CD4-positive, alpha-beta T cell (primary cell): ENCODE measurements at regions not wholly inside any gene's neighbourhood (a gene's known extent, or its start where the extent isn't known, plus 50 kb on each side); places are given as distances from the start of the nearest gene placed in this dataset.

ENCODE experiments used
- ATAC-seq: fragments of 200-7000 bp; cut with Tn5 transposase; one replicate; pipeline ENCODE4 v1.10.0; 2022; ENCODE audit warnings: mild to moderate bottlenecking; ENCODE audit not compliant: poor library complexity
- CTCF ChIA-PET: fragments of 350-600 bp; sonication (Branson Sonifier 250); formaldehyde crosslinking; loops from one replicate; lab custom pipeline; 2021; ENCODE audit warnings: antibody characterized with exemption, inconsistent platforms; lab: Charles Lee
- POLR2A ChIA-PET: fragments of 350-600 bp; sonication (Branson Sonifier 250); formaldehyde crosslinking; loops from one replicate; lab custom pipeline; 2021; ENCODE audit warnings: antibody characterized with exemption, inconsistent platforms; lab: Charles Lee
- DNase-seq, 14 experiments: peaks; one replicate each; pipeline ENCODE4 v3.0.0-alpha.2; 2013 to 2020; ENCODE audit warnings: mixed read lengths in 2 of 14
- H3K27ac ChIP-seq, 2 donors: one replicate each; pipeline versions ENCODE4 v1.5.1 to v1.7.0; 2013; ENCODE audit warnings: low read length in 2 of 2, low read depth in 1 of 2, mild to moderate bottlenecking in 1 of 2
- H3K27me3 ChIP-seq, 2 experiments: 1 replicate in 1 of 2; 2 replicates in 1 of 2; pipeline versions ENCODE4 v1.6.1 to v1.7.0; 2013; ENCODE audit warnings: low read length in 2 of 2, control low read depth in 1 of 2, mild to moderate bottlenecking in 1 of 2, moderate library complexity in 1 of 2; ENCODE audit not compliant: insufficient read depth in 2 of 2, control insufficient read depth in 1 of 2
- H3K36me3 ChIP-seq: one replicate; pipeline ENCODE4 v1.6.1; 2013; ENCODE audit warnings: low read length, control low read depth; ENCODE audit not compliant: insufficient read depth
- H3K4me1 ChIP-seq: one replicate; pipeline ENCODE4 v1.6.1; 2013; ENCODE audit warnings: low read length, control low read depth; ENCODE audit not compliant: insufficient read depth
- H3K4me3 ChIP-seq: one replicate; pipeline ENCODE4 v1.5.1; 2013; ENCODE audit warnings: mild to moderate bottlenecking, low read length, moderate library complexity
- H3K9me3 ChIP-seq, 2 experiments: 1 replicate in 1 of 2; 2 replicates in 1 of 2; pipeline versions ENCODE4 v1.6.1 to v1.7.0; 2013; ENCODE audit warnings: low read length in 2 of 2, mild to moderate bottlenecking in 2 of 2, control low read depth in 1 of 2, moderate library complexity in 1 of 2; ENCODE audit not compliant: control insufficient read depth in 1 of 2, insufficient read depth in 1 of 2
- H3K27ac Mint-ChIP-seq: one replicate; pipeline ENCODE4 v1.8.0; 2020; ENCODE audit warnings: mixed read lengths
- H3K27me3 Mint-ChIP-seq: one replicate; pipeline ENCODE4 v1.8.0; 2021; ENCODE audit warnings: mixed read lengths
- H3K36me3 Mint-ChIP-seq: one replicate; pipeline ENCODE4 v1.8.0; 2021; ENCODE audit warnings: low read depth, mixed read lengths
- H3K4me1 Mint-ChIP-seq: one replicate; pipeline ENCODE4 v1.8.0; 2021; ENCODE audit warnings: low read depth, mixed read lengths
- H3K4me3 Mint-ChIP-seq: one replicate; pipeline ENCODE4 v1.8.0; 2020; ENCODE audit warnings: mild to moderate bottlenecking, mixed read lengths
- H3K9me3 Mint-ChIP-seq: one replicate; pipeline ENCODE4 v1.8.0; 2020; ENCODE audit warnings: mixed read lengths
- intact Hi-C, 2 experiments: fragments of 100-400 bp; cut with DNase I in 1 of 2; cut with micrococcal nuclease in 1 of 2; formaldehyde crosslinking; loops; one replicate each; pipeline versions ENCODE4 v1.15.1 to v1.9.0; 2023 to 2025; cut with DNase I, micrococcal nuclease
- TF ChIP-seq, protein P1 (sequence below): fragments of 200-600 bp; IDR thresholded peaks from one replicate; pipeline ENCODE4 v1.8.0; 2022; ENCODE audit warnings: antibody characterized with exemption, mild to moderate bottlenecking

DNA sequence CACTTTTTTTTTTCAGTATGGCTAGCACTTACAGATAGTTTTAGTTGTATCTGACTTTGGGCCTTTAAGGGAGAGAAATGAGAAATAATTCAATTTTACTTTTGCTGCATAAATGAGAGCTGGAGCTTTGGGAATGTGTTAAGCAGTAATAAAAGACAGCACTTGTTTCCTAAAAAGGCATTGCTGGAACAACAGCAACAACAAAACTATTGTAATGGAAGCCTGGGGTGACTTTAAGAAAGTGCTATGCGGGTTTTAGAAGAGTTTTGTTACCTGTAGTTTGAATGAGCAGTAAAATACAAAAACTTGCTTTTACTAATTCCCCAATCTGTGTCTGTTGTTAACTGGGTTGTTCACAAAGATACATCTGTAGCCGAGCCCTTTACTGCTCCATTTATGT is 774.0 kb upstream of the ARPP21 start:
- Mint-ChIP-seq H3K27ac (no peak overlapping the region), H3K4me1 (no peaks in the 10 kb centered on the region), H3K4me3 (no peak overlapping the region), H3K36me3 (no peaks in the 10 kb centered on the region), H3K27me3 (no peaks in the 10 kb centered on the region), H3K9me3 (no peaks in the 10 kb centered on the region)
- TF ChIP-seq, protein P1, sequence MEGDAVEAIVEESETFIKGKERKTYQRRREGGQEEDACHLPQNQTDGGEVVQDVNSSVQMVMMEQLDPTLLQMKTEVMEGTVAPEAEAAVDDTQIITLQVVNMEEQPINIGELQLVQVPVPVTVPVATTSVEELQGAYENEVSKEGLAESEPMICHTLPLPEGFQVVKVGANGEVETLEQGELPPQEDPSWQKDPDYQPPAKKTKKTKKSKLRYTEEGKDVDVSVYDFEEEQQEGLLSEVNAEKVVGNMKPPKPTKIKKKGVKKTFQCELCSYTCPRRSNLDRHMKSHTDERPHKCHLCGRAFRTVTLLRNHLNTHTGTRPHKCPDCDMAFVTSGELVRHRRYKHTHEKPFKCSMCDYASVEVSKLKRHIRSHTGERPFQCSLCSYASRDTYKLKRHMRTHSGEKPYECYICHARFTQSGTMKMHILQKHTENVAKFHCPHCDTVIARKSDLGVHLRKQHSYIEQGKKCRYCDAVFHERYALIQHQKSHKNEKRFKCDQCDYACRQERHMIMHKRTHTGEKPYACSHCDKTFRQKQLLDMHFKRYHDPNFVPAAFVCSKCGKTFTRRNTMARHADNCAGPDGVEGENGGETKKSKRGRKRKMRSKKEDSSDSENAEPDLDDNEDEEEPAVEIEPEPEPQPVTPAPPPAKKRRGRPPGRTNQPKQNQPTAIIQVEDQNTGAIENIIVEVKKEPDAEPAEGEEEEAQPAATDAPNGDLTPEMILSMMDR: no peak
- H3K27me3 ChIP-seq: no peaks in the 10 kb centered on the region
- H3K4me3 ChIP-seq: no peak overlapping the region
- POLR2A ChIA-PET: no interaction called here
- H3K36me3 ChIP-seq: no peaks in the 10 kb centered on the region
- no peaks in the 10 kb centered on the region for H3K9me3 ChIP-seq
- no peak for DNase-seq
- H3K27ac ChIP-seq: no peak overlapping the region
- no peak for ATAC-seq
- no peaks in the 10 kb centered on the region for H3K4me1 ChIP-seq
- intact Hi-C loops: no loop called here
- CTCF ChIA-PET: no interaction called here

DNA sequence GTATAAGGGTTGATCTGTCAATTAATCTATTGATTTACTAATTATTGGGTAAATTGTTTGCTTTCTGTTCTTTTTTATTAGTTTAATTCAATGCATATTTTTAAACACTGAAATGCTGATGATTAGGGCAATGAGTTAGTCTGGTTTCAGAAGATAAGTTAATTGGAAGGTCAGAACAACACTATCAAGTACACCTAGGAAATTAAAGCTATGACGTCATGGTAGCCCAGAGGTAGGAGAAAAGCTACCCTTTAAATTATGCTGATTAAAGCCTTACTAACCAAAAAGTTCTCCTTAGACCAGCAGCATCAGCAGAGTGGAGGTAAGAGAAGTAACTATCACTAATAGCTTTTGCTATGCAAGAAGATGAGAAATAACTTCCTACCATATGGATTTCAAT is 770.4 kb upstream of the ARPP21 start:
- H3K9me3 ChIP-seq: peaks cover 0 to 4% of the 10 kb centered on the region in 2 experiments
- Mint-ChIP-seq H3K4me3 (no peak overlapping the region), H3K4me1 (no peaks in the 10 kb centered on the region), H3K36me3 (no peaks in the 10 kb centered on the region), H3K9me3 (no peaks in the 10 kb centered on the region), H3K27me3 (no peaks in the 10 kb centered on the region), H3K27ac (no peak overlapping the region)
- TF ChIP-seq, protein P1: no peak
- H3K36me3 ChIP-seq: no peaks in the 10 kb centered on the region
- no peak overlapping the region for H3K27ac ChIP-seq
- DNase-seq (no peak), ATAC-seq (no peak)
- no peaks in the 10 kb centered on the region for H3K27me3 ChIP-seq
- H3K4me1 ChIP-seq: no peaks in the 10 kb centered on the region
- no peak overlapping the region for H3K4me3 ChIP-seq
- CTCF ChIA-PET: no interaction called here
- POLR2A ChIA-PET: no interaction called here
- intact Hi-C loops: no loop called here

DNA sequence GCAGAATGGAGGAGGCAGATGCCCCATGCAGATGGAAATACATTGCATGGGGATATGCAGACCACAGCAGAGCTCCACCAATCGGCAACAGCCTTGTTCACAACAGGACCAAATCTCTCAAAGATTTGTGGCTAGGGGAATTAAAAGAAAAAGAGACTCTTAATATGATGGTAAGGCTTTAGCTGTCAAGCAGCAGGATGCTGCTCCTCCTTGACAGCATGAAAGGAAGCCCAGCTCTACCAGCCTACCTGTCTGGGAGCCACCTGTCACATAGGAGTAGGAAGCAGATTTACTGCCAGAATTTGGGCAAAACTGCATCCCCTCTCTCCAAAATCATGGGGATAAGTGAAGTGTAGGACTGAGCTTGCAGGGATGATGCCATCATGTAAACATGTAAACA is 769.6 kb upstream of the ARPP21 start:
- no peak overlapping the region for H3K27ac Mint-ChIP-seq
- H3K27me3 Mint-ChIP-seq: no peaks in the 10 kb centered on the region
- POLR2A ChIA-PET: no interaction called here
- no peaks in the 10 kb centered on the region for H3K4me1 ChIP-seq
- DNase-seq: no peak
- no peak overlapping the region for H3K4me3 ChIP-seq
- CTCF ChIA-PET: no interaction called here
- H3K36me3 ChIP-seq: no peaks in the 10 kb centered on the region
- H3K4me3 Mint-ChIP-seq: no peak overlapping the region
- intact Hi-C loops: no loop called here
- H3K9me3 ChIP-seq: peaks cover 0 to 4% of the 10 kb centered on the region in 2 experiments
- ATAC-seq: no peak
- H3K36me3 Mint-ChIP-seq: no peaks in the 10 kb centered on the region
- TF ChIP-seq, protein P1: no peak
- no peak overlapping the region for H3K27ac ChIP-seq
- no peaks in the 10 kb centered on the region for H3K27me3 ChIP-seq
- H3K4me1 Mint-ChIP-seq: no peaks in the 10 kb centered on the region
- no peaks in the 10 kb centered on the region for H3K9me3 Mint-ChIP-seq
